EH (cell line): ENCODE measurements at regions not wholly inside any gene's neighbourhood (a gene's known extent, or its start where the extent isn't known, plus 50 kb on each side); places are given as distances from the start of the nearest gene placed in this dataset.

ENCODE experiments used
- DNase-seq: peaks from one replicate; pipeline ENCODE4 v3.0.0-alpha.2; 2015; ENCODE audit warnings: low read depth

DNA sequence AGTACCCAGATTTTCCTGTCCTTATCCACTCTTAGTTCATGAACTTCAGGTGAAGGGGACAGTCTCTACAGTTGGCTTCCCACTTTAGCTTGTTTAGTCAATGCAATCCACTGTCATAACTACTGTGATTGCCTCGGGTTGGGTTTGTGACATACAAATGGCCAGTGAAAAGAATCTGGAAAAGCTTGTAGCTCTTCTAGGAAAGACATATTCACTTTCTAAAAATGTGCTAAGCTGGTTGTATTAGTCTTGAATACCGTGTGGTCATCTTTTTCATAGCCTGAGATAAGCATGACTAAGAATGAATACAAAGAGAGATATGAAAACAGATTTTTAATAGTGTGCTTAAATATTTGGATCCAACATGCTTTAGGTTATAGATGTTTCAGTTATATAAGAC is 1443.5 kb upstream of the IGFBP7 start:
- DNase-seq: no peak

DNA sequence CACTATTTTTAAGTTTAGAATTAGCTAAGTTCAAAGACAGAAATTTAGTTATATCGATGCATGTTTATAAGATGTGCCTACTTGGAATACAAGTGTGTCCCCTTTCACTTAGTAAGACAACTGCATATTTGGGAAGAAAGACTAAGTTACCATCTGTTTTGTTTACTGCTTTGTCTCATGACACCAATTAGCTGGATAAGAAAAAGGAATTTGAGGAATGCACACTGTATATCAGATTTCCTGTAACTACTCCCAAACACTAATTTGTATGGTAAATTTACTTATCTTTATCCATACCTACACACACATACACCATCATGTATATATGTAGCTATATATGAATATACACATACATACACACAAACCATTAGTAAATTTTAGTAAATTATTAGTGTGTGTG is 1442.8 kb upstream of the IGFBP7 start:
- no peak for DNase-seq

DNA sequence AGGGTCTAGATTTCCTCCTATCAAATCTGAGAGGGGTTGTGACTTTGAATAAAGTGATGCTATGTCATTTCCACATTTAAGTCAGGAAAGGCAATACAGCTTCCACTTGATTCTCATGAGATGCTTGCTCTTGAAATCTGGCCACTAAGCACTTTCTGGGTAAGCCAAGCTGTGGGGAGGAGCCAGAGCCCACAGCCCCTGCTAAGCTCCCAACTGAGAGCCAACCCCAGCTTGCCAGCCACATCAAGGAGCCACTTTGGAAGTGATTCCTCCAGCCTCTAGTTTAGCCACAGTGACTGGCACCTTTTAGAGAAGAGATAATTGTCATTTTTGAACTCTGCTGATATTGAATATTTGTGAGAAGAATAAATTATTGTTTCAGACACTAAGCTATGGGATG is 1441.5 kb upstream of the IGFBP7 start:
- DNase-seq: no peak

GRCh38 chr4:58543465-58543864 is 1433.3 kb upstream of the IGFBP7 start:
- DNase-seq: no peak

- no peak for DNase-seq
These were observed 1431.7 kb upstream of the IGFBP7 start for GRCh38 chr4:58541926-58542325.

DNA sequence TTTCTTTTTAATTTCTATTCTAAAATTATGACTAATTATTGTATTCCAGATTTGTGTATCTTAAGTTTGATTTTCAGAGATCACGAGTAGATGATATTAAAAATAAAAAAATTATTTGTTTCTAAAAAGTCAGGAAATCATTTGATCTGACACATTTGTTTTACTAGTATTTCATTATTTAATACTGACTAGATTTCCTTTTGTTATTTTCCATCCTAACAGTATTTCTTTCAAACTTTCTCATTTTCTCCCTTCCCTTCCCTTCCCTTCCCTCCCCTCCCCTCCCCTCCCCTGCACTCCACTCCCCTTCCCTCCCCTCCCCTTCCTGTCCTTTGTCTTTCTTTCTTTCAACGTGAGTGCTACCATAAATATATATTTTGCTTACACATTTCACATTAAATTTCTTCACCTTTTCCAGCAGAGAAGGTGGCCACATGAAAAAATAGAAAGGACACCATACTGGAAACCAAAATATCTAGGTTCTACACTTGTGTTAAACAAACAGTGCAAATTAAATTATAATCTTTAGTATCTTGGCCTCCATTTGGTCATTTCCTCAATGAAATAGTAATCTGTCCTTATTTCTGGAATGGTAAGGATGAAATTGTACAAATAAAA is 1412.7 kb upstream of the IGFBP7 start:
- no peak for DNase-seq

DNA sequence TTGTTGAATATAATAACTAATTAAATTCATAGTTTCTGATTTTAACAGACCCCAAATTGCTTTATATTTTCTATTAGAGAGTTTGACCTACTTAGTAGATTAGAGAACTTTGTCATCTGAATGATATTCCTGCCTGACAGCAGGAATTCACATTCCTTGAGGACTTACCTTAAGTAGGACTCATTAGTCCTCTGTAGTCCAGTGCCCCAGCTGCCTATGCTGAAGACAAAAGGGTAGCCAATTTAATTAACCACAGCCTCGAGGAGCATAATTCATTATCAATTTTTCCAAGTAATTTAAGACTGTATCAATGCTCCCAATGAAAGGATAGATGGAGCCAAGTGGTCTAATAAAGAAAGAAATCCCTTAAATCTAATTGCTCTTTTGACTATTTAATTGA is 1405.0 kb upstream of the IGFBP7 start:
- no peak for DNase-seq

- no peak for DNase-seq
These were observed 1404.1 kb upstream of the IGFBP7 start for GRCh38 chr4:58514299-58514698.

DNA sequence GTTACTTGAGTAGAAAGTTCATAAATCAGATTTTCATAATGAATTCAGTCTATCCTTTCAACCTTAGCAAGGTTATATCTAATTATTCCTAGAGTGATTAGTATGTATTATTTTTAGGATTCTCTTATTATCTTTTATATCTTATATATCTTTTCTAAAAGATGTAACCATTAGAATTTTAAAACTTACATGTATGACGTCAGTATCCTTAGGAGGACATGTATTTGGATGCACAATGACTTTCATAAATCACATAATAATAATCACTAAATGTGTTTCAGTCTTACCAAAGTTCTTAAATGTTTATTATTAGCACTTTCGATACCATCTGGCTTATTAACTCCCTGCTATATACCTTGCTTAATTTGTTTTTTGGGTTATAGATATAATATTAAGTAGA is 1400.5 kb upstream of the IGFBP7 start:
- no peak for DNase-seq

- no peak for DNase-seq
These were observed 1396.9 kb upstream of the IGFBP7 start for GRCh38 chr4:58507079-58507478.

DNA sequence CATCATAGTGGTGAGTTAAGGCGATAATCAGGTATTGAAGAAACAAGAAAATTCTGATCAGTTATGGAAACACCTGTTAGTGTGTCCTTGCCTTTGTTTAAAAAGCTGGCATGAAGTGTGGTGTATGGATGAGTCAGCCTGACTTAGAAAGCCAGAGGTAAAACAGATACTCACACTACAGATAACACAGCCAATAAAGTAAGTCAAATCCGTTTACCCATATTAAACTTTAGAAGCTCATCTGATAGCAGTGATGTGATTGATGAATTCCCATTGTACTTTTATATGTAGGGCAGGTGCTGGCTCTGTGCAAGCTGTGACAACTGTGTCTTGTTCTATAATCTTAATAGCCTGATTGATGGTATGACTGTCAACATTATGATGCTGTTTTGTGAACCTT is 1392.7 kb upstream of the IGFBP7 start:
- no peak for DNase-seq

GRCh38 chr4:58499182-58499581 is 1389.0 kb upstream of the IGFBP7 start:
- no peak for DNase-seq

- no peak for DNase-seq
These were observed 1381.4 kb upstream of the IGFBP7 start for GRCh38 chr4:58491620-58492019.

DNA sequence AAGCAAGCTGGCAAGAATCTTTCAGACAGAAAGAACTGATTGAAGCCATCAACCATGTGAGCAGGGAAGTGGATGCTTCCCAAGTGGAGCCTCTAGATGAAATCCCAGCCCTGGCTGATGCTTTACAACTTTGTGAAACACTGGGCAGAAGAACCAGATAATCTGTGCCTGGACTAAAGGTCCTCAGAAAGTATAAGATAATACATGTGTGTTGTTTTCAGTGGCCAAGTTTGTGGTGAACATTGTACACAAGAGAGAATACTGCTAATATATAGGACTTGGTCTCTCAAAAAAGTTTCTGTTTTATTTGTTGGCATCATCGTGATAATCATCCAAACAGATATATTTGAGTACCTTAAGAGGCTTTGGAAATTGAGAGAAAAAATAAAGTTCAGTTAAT is 1367.8 kb upstream of the IGFBP7 start:
- DNase-seq: no peak

GRCh38 chr4:58477513-58477912 is 1367.3 kb upstream of the IGFBP7 start:
- no peak for DNase-seq

GRCh38 chr4:58475097-58475496 is 1364.9 kb upstream of the IGFBP7 start:
- no peak for DNase-seq

- DNase-seq: no peak
These were observed 1354.8 kb upstream of the IGFBP7 start for GRCh38 chr4:58465031-58465430.

DNA sequence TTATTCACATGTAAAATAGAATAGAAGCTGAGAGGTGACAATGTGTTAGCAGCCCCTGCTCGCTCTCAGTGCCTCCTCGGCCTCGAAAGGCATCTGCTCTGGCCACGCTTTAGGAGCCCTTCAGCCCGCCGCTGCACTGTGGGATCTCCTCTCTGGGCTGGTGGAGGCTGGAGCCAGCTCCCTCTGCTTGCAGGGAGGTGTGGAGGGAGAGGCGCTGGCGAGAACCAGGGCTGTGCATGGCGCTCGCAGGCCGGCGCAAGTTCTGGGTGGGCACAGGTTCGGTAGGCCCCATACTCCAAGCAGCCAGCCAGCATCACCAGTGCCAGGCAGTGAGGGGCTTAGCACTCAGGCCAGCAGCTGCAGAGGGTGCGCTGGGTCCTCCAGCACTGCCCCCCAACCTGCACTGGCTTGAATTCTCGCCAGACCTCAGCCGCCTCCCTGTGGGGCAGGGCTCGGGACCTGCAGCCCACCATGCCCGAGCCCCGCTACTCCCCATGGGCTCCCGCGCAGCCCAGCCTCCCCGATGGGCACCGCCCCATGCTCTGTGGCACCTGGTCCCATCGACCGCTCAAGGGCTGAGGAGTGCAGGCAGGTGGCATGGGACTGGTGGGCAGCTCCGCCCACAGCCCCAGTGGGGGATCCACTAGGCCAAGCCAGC is 1346.7 kb upstream of the IGFBP7 start:
- DNase-seq: no peak

GRCh38 chr4:58453956-58454355 is 1343.8 kb upstream of the IGFBP7 start:
- no peak for DNase-seq

DNA sequence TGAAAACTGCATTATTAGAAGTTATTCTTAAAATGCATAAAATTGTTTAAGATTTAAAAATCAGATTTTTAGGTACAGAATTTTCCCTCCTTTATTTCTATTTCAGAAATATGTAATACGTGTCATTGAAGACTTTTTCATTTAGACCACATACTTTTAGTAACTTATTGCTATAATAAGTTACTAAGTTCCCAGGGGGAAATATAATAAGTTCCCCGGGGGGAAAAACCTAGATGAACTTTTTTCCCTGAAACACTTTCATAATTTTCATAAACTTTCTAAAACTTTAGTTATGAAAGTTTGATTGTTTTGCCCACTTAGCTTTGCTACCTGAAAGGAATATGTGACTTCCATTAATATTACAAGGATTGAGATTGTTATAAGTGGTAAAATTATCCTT is 1341.5 kb upstream of the IGFBP7 start:
- DNase-seq: no peak

DNA sequence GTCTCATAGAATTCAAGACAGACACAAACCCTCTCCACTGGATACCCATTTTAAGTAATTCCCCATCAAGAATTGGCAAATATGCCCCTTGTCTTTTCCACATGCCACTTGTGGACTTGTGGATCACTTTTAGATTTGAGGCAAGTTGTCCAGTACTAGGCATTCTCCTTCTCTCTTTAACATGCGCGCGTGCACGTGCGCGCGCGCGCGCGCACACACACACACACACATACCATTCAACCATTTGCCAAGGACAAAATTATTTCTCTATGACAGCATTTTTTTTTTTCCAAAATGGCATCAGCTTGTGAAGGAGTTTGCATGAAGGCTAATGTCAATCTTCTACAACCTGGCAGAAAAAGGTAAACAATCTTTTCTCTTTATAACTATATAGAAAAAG is 1325.7 kb upstream of the IGFBP7 start:
- DNase-seq: no peak

DNA sequence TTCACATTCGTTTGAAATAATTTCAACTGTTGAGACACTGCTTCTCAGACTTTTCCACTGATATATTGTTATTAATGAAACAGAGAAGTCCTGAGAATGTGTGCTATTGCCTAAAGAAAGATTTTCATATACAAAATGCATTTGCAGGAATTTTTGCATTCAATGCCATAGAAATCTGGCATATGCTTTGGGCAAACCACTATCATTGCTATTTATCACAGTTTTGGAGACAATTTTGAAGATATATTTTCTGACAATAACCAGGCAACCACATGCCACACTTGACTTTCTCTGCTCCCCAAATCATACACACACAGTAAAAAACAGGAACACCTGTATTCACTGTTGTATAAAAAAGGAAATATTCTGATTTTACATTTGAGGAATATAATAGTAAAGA is 1303.7 kb upstream of the IGFBP7 start:
- DNase-seq: no peak

GRCh38 chr4:58411904-58412303 is 1301.7 kb upstream of the IGFBP7 start:
- DNase-seq: no peak

DNA sequence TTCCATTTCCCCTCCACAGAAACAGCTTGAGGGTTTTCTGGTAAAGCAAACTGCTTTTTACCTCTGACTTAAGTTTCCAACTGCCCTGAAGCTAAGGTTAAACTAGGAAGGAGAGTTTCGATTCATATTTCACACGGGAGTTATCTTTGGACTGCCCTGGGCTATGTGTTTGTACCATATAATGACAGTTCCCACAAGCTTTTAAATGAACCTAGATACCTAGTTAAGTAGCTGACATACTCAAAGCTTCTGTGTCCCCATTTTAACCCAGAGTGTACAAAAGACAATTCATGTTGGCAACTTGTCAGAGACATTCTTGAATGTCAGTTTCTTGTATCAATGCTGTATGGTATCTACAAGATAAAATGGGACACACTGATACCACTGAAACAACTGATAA is 1296.6 kb upstream of the IGFBP7 start:
- no peak for DNase-seq
